GM21360 (cell line): ENCODE measurements at regions not wholly inside any gene's neighbourhood (a gene's known extent, or its start where the extent isn't known, plus 50 kb on each side); places are given as distances from the start of the nearest gene placed in this dataset.

Source experiments
- ATAC-seq: cut with Tn5 transposase; IDR thresholded peaks from one replicate; pipeline ENCODE4 v1.9.1; 2021; ENCODE audit warnings: mild to moderate bottlenecking, moderate library complexity; ENCODE audit not compliant: unreplicated experiment

- ATAC-seq = no peak
These were observed 58.7 kb upstream of the SH3RF3 start for GRCh38 chr2:109070290-109070689.

DNA sequence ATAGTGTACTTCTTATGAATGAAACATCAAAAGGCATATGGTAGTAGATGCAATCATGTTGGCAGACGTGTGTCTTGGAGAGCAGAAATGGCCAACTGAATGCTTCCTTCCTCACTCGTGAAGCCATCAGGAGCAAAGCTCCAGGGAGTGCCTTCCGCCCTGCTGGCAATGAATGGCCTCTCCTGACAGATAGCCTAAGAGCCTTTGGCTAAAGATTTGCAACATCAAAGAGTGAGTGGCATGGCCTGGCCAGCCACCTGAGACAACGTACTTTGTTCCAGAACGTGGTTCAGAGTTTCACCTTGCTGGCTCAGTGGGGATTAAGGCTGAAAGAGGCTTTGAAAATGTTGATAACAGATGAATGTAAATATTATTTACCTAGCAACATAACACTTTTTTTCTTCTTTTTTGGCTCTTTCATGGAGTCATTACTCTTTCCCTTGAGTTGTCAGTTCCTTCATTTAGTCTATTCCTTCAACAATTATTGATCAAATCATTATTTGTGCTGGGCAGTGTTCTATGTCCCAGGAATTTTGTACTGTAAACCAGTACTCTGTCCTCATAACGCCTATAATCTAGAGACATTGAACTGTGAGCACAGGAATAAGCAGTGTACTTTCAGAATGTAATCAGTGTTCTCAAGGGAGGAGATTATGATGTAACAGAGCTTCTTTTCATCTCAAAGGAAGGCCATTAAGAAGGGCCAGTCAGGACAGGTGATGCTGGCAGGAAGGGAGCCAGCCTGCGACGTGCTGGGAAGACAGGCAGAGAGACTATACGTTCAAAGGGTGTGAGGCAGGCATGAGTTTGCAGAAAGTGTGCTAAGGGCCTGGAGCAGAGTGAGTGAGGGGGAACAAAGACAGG lies 59.4 kb upstream of the SH3RF3 start:
- ATAC-seq = no peak

DNA sequence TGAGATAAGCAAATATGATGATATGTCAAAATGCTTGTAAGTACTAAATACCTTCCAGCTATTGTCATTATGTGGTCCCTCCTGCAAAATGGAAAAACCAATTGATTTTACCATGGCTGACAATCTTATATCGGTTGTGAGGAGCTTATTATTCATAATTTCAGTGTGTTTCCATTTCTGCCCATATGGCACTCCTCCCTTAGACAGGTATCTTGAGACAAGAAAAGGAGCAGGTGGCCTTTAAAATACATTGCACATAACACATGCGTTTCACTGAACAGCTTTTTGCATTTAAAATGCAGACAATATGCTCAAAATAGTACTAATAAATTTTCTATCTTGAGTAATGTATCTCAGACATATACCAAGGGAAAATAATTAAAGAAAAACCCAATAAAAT lies 60.2 kb upstream of the SH3RF3 start:
- no peak for ATAC-seq

DNA sequence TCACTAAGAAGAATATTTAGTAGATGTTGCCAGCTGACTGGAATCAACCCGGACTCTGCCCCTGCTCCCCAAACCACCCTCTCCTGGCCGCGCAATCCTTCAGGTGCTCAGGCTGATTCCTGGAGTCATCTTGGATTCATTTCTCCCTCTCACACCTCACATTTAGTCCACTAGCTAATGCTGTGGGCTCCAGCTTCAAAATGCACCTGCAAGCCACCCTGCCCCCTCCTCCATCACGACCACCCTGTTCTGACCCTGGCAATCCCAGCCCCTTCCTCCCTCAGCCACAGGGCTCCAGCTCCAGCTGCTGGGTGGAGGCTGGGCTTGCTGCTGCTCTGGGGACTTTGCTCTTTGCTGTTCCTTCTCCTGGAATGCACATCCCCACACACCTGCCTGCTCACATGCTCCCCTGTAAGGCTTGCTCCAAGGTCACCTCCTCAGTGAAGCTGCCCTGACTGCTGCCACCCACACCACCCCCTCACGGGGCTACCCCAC lies 61.3 kb upstream of the SH3RF3 start:
- no peak for ATAC-seq

GRCh38 chr2:109066917-109067597 lies 61.9 kb upstream of the SH3RF3 start:
- ATAC-seq = no peak

DNA sequence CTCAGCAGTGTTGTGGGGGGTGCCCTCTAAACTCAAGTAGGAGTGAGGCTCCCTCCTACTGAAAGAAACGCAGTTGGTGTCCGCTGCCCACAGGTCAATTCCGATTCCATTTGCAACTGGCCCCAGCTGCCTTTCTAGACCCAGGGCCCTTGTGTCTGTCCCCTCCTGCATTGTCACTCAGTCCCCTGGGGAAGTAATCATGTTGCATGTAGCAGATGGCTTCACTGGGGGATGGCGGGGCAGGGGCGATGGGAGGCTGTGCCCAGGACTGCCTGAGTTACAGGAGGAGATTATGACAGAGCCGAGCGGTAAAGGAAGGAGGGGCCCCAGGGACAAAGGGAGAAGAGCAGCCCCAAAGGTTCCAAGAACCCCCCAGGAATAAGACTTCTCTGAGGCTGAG lies 62.5 kb upstream of the SH3RF3 start:
- no peak for ATAC-seq

DNA sequence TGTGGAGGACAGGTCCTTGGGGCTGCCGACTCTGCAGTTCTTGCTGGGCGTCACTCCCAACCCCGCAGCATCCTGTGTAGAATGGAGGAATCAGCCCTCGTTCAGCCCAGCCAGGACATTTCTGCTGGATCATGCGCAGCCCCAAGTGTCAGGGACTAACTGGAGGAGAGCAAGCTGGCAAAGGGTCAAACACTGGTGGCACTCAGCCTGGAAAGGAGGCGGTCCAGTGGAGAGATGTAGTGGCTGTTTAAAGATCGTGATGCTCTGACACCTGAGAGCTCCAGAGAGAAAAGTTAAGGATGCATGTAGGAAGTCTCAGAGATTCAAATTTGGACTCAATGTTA lies 63.6 kb upstream of the SH3RF3 start:
- no peak for ATAC-seq

DNA sequence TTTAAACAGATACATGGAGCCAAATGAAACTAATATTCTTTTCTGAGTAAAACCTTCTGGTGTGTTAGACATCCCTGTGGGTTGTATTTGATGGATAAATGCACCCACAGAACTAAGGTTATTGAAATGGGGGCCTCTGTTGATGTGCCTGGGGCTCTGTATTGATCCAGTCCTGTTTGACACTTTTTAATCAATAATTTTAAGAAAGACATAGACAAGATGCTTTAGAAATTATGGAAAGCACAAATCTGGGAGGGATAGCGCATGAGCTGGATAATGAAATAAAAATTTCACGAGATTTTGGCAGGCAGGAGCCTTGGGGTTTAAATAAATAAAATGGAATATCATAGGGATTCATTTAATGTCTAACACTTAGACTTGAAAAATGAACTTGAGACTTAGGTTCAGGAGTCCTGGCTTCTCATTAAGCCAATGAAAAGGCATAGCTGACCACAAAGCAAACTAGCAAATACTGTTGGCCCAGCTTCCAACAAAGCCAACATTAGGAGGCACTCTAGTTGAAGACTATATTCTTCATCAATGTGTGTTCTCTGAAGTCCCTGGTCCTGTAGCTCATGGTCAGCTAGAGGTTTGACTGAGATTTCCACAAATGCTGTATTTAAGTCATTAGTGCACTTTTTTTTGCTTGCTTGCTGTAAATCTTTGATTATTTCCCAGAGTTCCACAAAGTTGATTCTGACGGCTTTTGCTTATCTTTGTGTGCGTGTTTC lies 64.2 kb upstream of the SH3RF3 start:
- no peak for ATAC-seq

DNA sequence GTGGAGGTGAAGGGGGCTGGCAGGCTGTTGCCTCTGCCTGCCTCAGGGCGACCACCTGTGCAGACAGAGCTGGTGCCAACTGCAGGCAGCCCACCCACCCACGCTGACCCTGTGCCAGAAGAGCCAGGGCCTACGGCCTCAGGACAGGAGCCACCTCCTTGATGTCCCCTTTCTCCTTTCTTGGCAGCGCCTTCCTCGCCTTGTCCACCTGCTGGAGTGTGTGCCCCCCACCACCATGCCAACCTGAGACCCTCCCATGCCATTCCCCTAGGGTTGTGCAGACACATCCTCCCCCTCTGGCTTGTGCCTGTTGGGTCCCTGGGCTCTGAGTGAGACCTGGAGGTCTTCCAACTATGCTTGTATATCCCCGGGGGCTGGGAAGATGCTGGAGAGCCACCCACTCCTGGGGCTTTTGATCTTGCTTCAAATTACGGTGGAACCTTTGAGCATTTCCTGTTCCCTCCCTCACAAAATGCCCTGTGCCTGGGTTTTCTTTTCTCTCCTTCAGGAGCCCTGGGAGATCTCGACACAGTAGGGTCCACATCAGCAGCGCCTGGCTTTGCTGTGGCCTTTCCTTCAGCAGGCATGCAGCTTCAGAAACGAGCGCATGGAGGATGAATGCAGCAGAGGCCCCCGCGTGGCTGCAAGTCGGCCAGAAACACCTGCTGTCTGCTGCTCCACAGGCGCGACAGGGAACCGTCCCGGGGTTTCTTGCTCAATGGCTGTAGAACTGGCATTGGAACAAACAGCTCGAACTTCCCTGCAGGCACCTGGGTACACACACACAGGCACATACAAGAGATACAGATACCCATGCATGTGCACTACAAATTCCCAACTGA lies 65.9 kb upstream of the SH3RF3 start:
- ATAC-seq = no peak

- no peak for ATAC-seq
These were observed 66.7 kb upstream of the SH3RF3 start for GRCh38 chr2:109062145-109062858.

GRCh38 chr2:109061736-109062135 lies 67.3 kb upstream of the SH3RF3 start:
- no peak for ATAC-seq

DNA sequence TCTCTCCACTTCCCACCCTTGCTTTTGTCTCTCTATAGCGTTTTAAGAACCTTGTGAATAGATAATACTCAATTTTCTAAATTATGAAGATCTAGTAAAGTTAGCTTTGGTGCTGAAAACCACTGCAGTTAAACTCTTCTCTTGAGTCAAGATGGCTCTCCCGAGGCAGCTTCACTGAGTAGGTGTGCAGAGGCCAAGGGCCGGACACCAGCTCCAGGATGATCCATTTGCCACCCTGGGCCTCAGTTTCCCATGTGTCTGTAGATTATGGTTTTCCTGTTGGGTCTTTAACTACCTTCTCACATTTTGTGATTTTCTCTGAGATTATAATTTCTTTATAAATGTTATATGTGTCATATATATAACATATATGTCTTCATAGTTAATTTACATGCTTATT lies 68.5 kb upstream of the SH3RF3 start:
- ATAC-seq = no peak

- ATAC-seq = no peak
These were observed 69.4 kb upstream of the SH3RF3 start for GRCh38 chr2:109059474-109060165.

GRCh38 chr2:109058802-109059201 lies 69.8 kb upstream of the EDAR start:
- no peak for ATAC-seq

GRCh38 chr2:109058191-109058632 lies 69.2 kb upstream of the EDAR start:
- ATAC-seq = no peak

DNA sequence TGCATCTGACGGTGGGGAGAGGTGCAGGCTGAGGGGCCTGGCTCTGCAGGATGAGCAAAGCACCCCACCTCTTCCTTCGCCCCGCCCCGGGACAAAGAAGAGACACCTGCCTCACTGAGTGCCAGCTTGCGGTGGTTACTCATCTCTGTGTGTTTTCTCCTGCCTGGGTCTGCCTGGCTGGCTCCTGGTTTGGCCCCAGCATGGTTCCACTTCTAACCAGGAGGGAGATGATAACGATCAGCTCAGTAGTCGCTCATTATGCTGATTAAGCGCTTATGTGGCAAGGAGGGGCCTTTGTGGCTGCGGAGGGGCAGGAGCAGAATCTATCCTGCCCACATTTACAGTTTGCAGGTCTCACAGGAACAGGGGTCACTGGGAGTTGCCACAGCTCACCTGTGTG lies 68.7 kb upstream of the EDAR start:
- ATAC-seq = no peak

DNA sequence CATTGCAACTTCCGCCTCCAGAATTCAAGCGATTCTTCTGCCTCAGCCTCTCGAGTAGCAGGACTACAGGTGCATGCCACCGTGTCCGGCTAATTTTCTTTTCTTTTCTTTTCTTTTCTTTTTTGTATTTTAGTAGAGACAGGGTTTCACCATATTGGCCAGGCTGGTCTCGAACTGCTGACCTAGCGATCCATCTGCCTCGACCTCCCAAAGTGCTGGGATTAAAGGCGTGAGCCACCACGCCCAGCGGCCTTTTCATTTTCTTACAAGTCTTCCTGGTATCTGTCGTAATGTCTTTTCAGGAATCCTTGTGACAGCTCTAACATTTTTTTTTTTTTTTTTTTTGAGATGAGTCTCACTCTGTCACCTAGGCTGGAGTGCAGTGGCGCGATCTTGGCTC lies 66.4 kb upstream of the EDAR start:
- ATAC-seq = no peak

GRCh38 chr2:109054865-109055264 lies 65.8 kb upstream of the EDAR start:
- no peak for ATAC-seq

DNA sequence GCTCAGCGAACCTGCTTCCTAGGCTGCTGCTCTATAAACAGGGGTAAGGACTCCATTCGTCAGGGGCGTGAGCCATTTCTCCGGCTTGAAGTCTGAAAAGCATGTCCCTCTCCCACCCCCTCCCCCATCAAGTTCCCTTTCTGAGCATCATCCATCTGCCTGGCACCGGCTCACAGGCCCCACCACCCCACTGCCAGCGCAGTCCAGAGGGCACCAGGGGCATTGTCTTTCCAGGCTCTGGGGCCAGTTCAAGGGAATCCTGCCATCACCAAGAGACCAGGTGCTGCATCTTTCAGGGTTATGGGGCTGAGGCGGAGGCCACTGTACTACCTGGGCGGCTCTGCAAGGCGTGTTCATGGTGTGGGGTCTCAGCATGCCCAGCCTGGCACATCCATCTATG lies 64.7 kb upstream of the EDAR start:
- no peak for ATAC-seq

- ATAC-seq = no peak
These were observed 63.9 kb upstream of the EDAR start for GRCh38 chr2:109052922-109053321.
